DOHH2 (cell line): ENCODE measurements at regions not wholly inside any gene's neighbourhood (a gene's known extent, or its start where the extent isn't known, plus 50 kb on each side); places are given as distances from the start of the nearest gene placed in this dataset.

Experiments used
- H3F3A ChIP-seq: fragments of 200-600 bp; sonication (generic), shearing (Covaris generic); 2 replicates; pipeline ENCODE4 v1.6.0; 2016; ENCODE audit warnings: antibody characterized with exemption, mild to moderate bottlenecking; ENCODE audit not compliant: control insufficient read depth, insufficient read depth
- H3K27ac ChIP-seq: fragments of 200-600 bp; sonication (generic); 2 replicates; pipeline ENCODE4 v1.5.1; 2014; ENCODE audit warnings: low read depth, mild to moderate bottlenecking, low read length, moderate library complexity
- H3K27me3 ChIP-seq: fragments of 200-600 bp; sonication (generic); 2 replicates; pipeline ENCODE4 v1.6.1; 2014; ENCODE audit warnings: mild to moderate bottlenecking, low read length, mixed read lengths; ENCODE audit not compliant: control insufficient read depth
- H3K36me3 ChIP-seq: fragments of 200-600 bp; sonication (generic); 2 replicates; pipeline ENCODE4 v1.6.1; 2014; ENCODE audit warnings: mild to moderate bottlenecking, low read length, moderate library complexity, mixed read lengths; ENCODE audit not compliant: control insufficient read depth
- H3K4me1 ChIP-seq: fragments of 200-600 bp; sonication (generic); 2 replicates; pipeline ENCODE4 v1.6.1; 2014; ENCODE audit warnings: mild to moderate bottlenecking, low read length, mixed read lengths; ENCODE audit not compliant: control insufficient read depth
- H3K4me2 ChIP-seq: fragments of 200-600 bp; sonication (generic); 2 replicates; pipeline ENCODE4 v1.6.0; 2014; ENCODE audit warnings: mild to moderate bottlenecking, low read length, moderate library complexity
- H3K4me3 ChIP-seq: fragments of 200-600 bp; sonication (generic); 2 replicates; pipeline ENCODE4 v1.5.1; 2014; ENCODE audit warnings: mild to moderate bottlenecking, low read length, mixed read lengths
- H3K79me2 ChIP-seq: fragments of 200-600 bp; sonication (generic); 2 replicates; pipeline ENCODE4 v1.6.1; 2014; ENCODE audit warnings: mild to moderate bottlenecking, low read length, mixed read lengths; ENCODE audit not compliant: control insufficient read depth
- H3K9me2 ChIP-seq: fragments of 200-600 bp; sonication (generic); replicated peaks from 2 replicates; pipeline ENCODE4 v1.6.1; 2014; ENCODE audit warnings: mild to moderate bottlenecking, low read length, mixed read lengths; ENCODE audit not compliant: control insufficient read depth
- H3K9me3 ChIP-seq: fragments of 200-600 bp; sonication (generic); 2 replicates; pipeline ENCODE4 v1.6.1; 2014; ENCODE audit warnings: antibody characterized with exemption, low read length, mixed read lengths; ENCODE audit not compliant: control insufficient read depth, insufficient read depth
- H4K20me1 ChIP-seq: fragments of 200-600 bp; sonication (generic); 2 replicates; pipeline ENCODE4 v1.6.0; 2014; ENCODE audit warnings: low read depth, mild to moderate bottlenecking, antibody characterized with exemption, low read length, moderate library complexity; ENCODE audit not compliant: control insufficient read depth, insufficient read depth
- CTCF ChIP-seq: fragments of 200-600 bp; sonication (generic); IDR thresholded peaks from one replicate; pipeline ENCODE4 v1.5.1; 2014; ENCODE audit warnings: antibody characterized with exemption, mild to moderate bottlenecking, low read depth, low read length; ENCODE audit not compliant: poor library complexity, severe bottlenecking
- EZH2phosphoT487 ChIP-seq: fragments of 200-600 bp; sonication (generic); IDR thresholded peaks from 2 replicates; pipeline ENCODE4 v1.6.1; 2017; ENCODE audit warnings: borderline replicate concordance, mild to moderate bottlenecking, antibody characterized with exemption, low read length, moderate library complexity, mixed read lengths

DNA sequence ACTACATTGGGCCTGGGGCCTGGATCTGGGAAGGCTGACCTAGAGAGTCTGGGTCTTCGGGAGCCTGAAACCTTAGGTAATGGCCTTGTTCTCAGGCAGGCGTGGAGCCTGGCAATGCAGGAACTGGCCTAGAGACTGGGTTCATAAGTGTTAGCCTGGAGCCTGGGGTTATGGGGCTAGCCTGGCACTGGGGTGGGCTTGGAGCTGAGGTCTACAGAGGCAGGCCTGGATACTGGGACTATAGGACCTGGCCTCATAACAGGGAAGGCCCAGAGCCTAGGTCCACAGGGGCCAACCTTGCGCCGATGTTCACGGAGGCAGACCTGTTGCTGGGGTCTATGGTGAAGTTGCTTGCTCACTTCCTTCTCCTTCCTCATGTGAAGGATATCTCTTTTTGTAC, 843.8 kb upstream of the GJE1 start:
- no peaks in the 10 kb centered on the region for H3K9me3 ChIP-seq
- no peaks in the 10 kb centered on the region for H3K36me3 ChIP-seq
- H3K27ac ChIP-seq = no peak overlapping the region
- TF ChIP-seq CTCF = no peak
- TF ChIP-seq EZH2phosphoT487 = no peak
- no peaks in the 10 kb centered on the region for H3K9me2 ChIP-seq
- no peak overlapping the region for H3K4me2 ChIP-seq
- H3K27me3 ChIP-seq = no peaks in the 10 kb centered on the region
- H3K4me1 ChIP-seq = no peaks in the 10 kb centered on the region
- H3F3A ChIP-seq = no peaks in the 10 kb centered on the region
- H3K4me3 ChIP-seq = no peak overlapping the region
- H4K20me1 ChIP-seq = no peaks in the 10 kb centered on the region
- no peaks in the 10 kb centered on the region for H3K79me2 ChIP-seq

DNA sequence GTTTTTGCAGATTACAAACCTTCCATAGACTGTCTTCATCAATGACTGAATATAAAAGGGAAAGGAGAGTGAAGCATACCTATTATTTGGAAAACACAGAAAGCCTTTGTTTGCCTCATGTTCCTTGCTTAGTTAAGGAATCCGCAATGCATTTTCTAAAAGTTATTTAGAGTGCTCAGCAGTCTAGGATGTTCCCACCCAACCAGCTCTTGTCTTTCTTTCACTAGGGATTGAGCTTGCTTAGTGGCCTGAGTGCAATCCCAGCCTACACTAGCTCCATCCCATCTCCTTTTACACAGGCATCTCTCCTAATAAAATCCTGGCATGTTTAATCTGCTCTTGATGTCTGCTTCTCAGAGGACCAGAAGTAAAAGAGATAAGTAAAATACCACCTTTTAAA, 850.5 kb upstream of the GJE1 start:
- Histone ChIP-seq H3K4me3 (no peak overlapping the region), H3K4me1 (no peaks in the 10 kb centered on the region), H3K9me2 (no peaks in the 10 kb centered on the region), H3K36me3 (no peaks in the 10 kb centered on the region), H4K20me1 (no peaks in the 10 kb centered on the region), H3F3A (no peaks in the 10 kb centered on the region), H3K4me2 (no peak overlapping the region), H3K27ac (no peak overlapping the region), H3K27me3 (no peaks in the 10 kb centered on the region), H3K79me2 (no peaks in the 10 kb centered on the region), H3K9me3 (no peaks in the 10 kb centered on the region)
- TF ChIP-seq CTCF (no peak), EZH2phosphoT487 (no peak)

GRCh38 chr6:141269684-141270083, 863.0 kb upstream of the GJE1 start:
- Histone ChIP-seq H3K36me3 (no peaks in the 10 kb centered on the region), H3K9me3 (no peaks in the 10 kb centered on the region), H3K27ac (no peak overlapping the region), H4K20me1 (no peaks in the 10 kb centered on the region), H3K79me2 (no peaks in the 10 kb centered on the region), H3K4me2 (no peak overlapping the region), H3K4me3 (no peak overlapping the region), H3K4me1 (no peaks in the 10 kb centered on the region), H3K27me3 (no peaks in the 10 kb centered on the region), H3F3A (no peaks in the 10 kb centered on the region), H3K9me2 (no peaks in the 10 kb centered on the region)
- TF ChIP-seq CTCF = no peak
- TF ChIP-seq EZH2phosphoT487 = no peak

DNA sequence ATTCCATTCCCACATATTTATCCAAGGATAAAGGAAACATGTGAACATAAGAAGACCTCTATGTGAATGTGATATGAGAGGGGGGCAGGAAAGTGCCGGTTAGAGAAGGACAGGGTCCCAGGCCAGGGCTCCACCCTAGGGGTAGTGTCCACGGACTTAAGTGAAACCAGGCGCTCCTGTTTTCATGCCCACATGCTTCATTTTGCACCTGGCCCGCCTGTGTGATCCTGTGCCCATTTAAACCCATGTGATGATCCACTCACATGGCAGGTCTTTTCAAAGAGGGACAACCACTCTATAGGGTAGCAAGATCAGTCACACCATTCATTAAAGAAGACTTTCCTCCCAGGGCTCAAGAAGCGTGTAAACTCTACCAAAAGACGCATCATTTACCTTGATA, 865.3 kb upstream of the GJE1 start:
- H3K9me2 ChIP-seq = no peaks in the 10 kb centered on the region
- TF ChIP-seq EZH2phosphoT487 (no peak), CTCF (no peak)
- no peaks in the 10 kb centered on the region for H3K36me3 ChIP-seq
- no peak overlapping the region for H3K4me2 ChIP-seq
- H3K27me3 ChIP-seq = no peaks in the 10 kb centered on the region
- no peaks in the 10 kb centered on the region for H3K9me3 ChIP-seq
- H3K27ac ChIP-seq = no peak overlapping the region
- no peaks in the 10 kb centered on the region for H3K4me1 ChIP-seq
- H3F3A ChIP-seq = no peaks in the 10 kb centered on the region
- H3K4me3 ChIP-seq = no peak overlapping the region
- H3K79me2 ChIP-seq = no peaks in the 10 kb centered on the region
- no peaks in the 10 kb centered on the region for H4K20me1 ChIP-seq
